B cell (primary cell): ENCODE measurements at regions not wholly inside any gene's neighbourhood (a gene's known extent, or its start where the extent isn't known, plus 50 kb on each side); places are given as distances from the start of the nearest gene placed in this dataset.
"Not testable (repeated sequence)": the region's sequence is repeated elsewhere in the genome, so short reads cannot be mapped to it uniquely, and the experiment has no call there.

Experiments
- EZH2 ChIP-seq: IDR thresholded peaks from 2 replicates; pipeline ENCODE4 v1.6.1; 2012; ENCODE audit warnings: borderline replicate concordance, low read depth, mild to moderate bottlenecking, moderate library complexity, low read length; ENCODE audit not compliant: insufficient read depth, poor library complexity, severe bottlenecking
- TF ChIP-seq, protein P1 (sequence below): fragments of 200-600 bp; IDR thresholded peaks from one replicate; pipeline ENCODE4 v1.8.0; 2022; ENCODE audit warnings: antibody characterized with exemption, mild to moderate bottlenecking

GRCh38 chr3:106448372-106448966, 579.7 kb upstream of the CBLB start:
- TF ChIP-seq, protein P1, sequence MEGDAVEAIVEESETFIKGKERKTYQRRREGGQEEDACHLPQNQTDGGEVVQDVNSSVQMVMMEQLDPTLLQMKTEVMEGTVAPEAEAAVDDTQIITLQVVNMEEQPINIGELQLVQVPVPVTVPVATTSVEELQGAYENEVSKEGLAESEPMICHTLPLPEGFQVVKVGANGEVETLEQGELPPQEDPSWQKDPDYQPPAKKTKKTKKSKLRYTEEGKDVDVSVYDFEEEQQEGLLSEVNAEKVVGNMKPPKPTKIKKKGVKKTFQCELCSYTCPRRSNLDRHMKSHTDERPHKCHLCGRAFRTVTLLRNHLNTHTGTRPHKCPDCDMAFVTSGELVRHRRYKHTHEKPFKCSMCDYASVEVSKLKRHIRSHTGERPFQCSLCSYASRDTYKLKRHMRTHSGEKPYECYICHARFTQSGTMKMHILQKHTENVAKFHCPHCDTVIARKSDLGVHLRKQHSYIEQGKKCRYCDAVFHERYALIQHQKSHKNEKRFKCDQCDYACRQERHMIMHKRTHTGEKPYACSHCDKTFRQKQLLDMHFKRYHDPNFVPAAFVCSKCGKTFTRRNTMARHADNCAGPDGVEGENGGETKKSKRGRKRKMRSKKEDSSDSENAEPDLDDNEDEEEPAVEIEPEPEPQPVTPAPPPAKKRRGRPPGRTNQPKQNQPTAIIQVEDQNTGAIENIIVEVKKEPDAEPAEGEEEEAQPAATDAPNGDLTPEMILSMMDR: not testable (repeated sequence)
- not testable (repeated sequence) for TF ChIP-seq EZH2
